ENCODE measurements at regions not wholly inside any gene's neighbourhood (a gene's known extent, or its start where the extent isn't known, plus 50 kb on each side); places are given as distances from the start of the nearest gene placed in this dataset.

GRCh38 chr2:19457809-19458208 is 99.4 kb upstream of the OSR1 start:
- no peaks in the 10 kb centered on the region for H3K27me3 ChIP-seq (ENCODE audit: low read depth)
- H3K27ac ChIP-seq = no peak overlapping the region
- DNase-seq (no peak), ATAC-seq (no peak)
- no peaks in the 10 kb centered on the region for H3K36me3 ChIP-seq
- TF ChIP-seq CTCF (IDR thresholded peaks at IDR 0.05) = no peak
- intact Hi-C loops (cut with DNase I) = no loop called here
- H3K4me1 ChIP-seq = no peaks in the 10 kb centered on the region
- H3K9me3 ChIP-seq = no peaks in the 10 kb centered on the region
- H3K4me3 ChIP-seq = no peak overlapping the region

- Histone ChIP-seq H3K27me3 (ENCODE audit: low read depth) (no peaks in the 10 kb centered on the region), H3K36me3 (no peaks in the 10 kb centered on the region), H3K4me1 (no peaks in the 10 kb centered on the region), H3K27ac (no peak overlapping the region), H3K9me3 (no peaks in the 10 kb centered on the region), H3K4me3 (no peak overlapping the region)
- DNase-seq (no peak), ATAC-seq (no peak)
- intact Hi-C loops (cut with DNase I) = no loop called here
- no peak for TF ChIP-seq CTCF (IDR thresholded peaks at IDR 0.05)
Measured at GRCh38 chr2:19456705-19457309, 98.4 kb upstream of the OSR1 start.

- TF ChIP-seq CTCF (IDR thresholded peaks at IDR 0.05) = no peak
- Histone ChIP-seq H3K27ac (no peak overlapping the region), H3K4me3 (no peak overlapping the region), H3K27me3 (ENCODE audit: low read depth) (no peaks in the 10 kb centered on the region), H3K4me1 (no peaks in the 10 kb centered on the region), H3K36me3 (no peaks in the 10 kb centered on the region), H3K9me3 (no peaks in the 10 kb centered on the region)
- DNase-seq (no peak), ATAC-seq (no peak)
- intact Hi-C loops (cut with DNase I) = no loop called here
Measured at GRCh38 chr2:19454125-19454524, 95.7 kb upstream of the OSR1 start.

- Histone ChIP-seq H3K9me3 (no peaks in the 10 kb centered on the region), H3K27ac (no peak overlapping the region), H3K4me1 (no peaks in the 10 kb centered on the region), H3K27me3 (ENCODE audit: low read depth) (no peaks in the 10 kb centered on the region), H3K36me3 (no peaks in the 10 kb centered on the region), H3K4me3 (no peak overlapping the region)
- TF ChIP-seq CTCF (IDR thresholded peaks at IDR 0.05) = no peak
- ATAC-seq (no peak), DNase-seq (no peak)
- intact Hi-C loops (cut with DNase I) = no loop called here
Measured at GRCh38 chr2:19442731-19443130, 84.3 kb upstream of the OSR1 start.

- no peak for TF ChIP-seq CTCF (IDR thresholded peaks at IDR 0.05)
- DNase-seq (no peak), ATAC-seq (no peak)
- no peak overlapping the region for H3K27ac ChIP-seq
- no peak overlapping the region for H3K4me3 ChIP-seq
- intact Hi-C loops (cut with DNase I) = no loop called here
- no peaks in the 10 kb centered on the region for H3K27me3 ChIP-seq (ENCODE audit: low read depth)
- no peaks in the 10 kb centered on the region for H3K4me1 ChIP-seq
- H3K36me3 ChIP-seq = no peaks in the 10 kb centered on the region
- H3K9me3 ChIP-seq = no peaks in the 10 kb centered on the region
Measured at GRCh38 chr2:19439081-19439480, 80.7 kb upstream of the OSR1 start.

DNA sequence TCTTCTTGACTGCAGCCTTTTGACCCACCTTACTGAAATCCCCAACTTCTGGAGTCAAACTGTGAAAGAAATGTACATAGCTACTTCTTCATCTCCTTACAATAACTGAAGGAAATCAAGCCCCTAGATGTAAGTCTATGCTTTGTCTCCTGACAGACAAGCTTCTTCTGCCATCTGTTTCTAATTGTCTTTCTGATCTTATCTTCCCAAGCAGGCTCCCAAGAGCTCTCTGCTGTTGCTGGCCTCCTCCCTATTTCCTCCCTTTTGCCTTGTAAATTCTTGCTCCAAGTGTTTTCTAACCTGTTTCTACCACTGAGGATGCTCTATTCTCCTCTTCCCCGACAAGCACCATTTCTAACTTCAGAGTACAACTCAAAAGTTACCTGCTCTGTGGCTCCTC is 77.4 kb upstream of the OSR1 start:
- H3K4me3 ChIP-seq = no peak overlapping the region
- no peak for DNase-seq
- ATAC-seq = no peak
- no peaks in the 10 kb centered on the region for H3K9me3 ChIP-seq
- H3K36me3 ChIP-seq = no peaks in the 10 kb centered on the region
- H3K27ac ChIP-seq = no peak overlapping the region
- no peaks in the 10 kb centered on the region for H3K4me1 ChIP-seq
- TF ChIP-seq CTCF (IDR thresholded peaks at IDR 0.05) = no peak
- H3K27me3 ChIP-seq (ENCODE audit: low read depth) = no peaks in the 10 kb centered on the region
- intact Hi-C loops (cut with DNase I) = no loop called here
